ENCODE measurements at regions not wholly inside any gene's neighbourhood (a gene's known extent, or its start where the extent isn't known, plus 50 kb on each side); places are given as distances from the start of the nearest gene placed in this dataset.

DNA sequence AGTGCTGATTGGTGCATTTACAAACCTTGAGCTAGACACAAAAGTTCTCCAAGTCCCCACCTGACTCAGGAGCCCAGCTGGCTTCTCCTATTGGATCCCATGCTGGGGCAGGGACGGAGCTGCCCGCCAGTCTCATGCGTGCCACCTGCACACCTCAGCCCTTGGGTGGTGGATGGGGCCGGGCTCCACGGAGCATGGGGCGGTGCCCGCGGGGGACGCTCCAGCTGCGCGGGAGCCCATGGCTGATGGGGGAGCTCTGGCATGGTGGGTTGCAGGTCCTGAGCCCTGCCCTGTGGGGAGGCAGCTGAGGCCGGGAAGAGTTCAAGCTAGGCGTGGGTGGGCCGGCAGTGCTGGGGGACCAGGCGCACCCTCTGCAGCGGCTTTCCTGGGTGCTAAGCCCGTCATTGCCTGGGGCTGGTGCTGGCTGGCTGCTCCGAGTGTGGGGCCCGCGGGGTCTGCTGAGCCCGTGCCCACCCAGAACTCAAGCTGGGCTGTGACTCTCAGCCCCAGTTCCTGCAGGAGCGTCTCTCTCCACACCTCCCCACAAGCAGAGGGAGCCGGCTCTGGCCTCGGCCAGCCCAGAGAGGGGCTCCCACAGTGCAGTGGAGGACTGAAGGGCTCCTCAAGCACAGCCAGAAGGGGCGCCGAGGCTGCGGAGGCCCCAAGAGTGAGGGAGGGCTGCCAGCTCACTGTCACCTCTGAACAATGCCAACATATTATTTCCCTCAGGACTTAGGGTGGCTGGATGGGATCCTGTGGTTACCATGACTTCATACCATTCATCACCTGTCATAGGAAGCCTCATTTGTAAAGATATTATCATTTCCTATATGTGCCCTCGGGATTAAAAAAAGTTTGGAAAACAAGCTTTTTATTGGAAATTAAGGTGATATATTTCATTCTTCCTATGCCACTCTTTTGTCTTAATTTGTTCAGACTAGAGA lies 688.7 kb downstream of the ETS1 start:
- no peak overlapping the region for H3K4me3 ChIP-seq
- 82 to 91% methylated on average over 1 to 5 of the region's 28 CpGs for WGBS, 2 donors
- intact Hi-C loops (cut with DNase I) = no loop called here
- no peaks in the 10 kb centered on the region for H3K4me1 ChIP-seq
- H3K27ac ChIP-seq = no peak overlapping the region
- H3K27me3 ChIP-seq = no peaks in the 10 kb centered on the region
- H3K36me3 ChIP-seq = no peaks in the 10 kb centered on the region
- peaks cover 0 to 8% (median 7%) of the 10 kb centered on the region in 3 donors for H3K9me3 ChIP-seq
- no peak for DNase-seq
- no peak for TF ChIP-seq POLR2A (IDR thresholded peaks at IDR 0.05)

DNA sequence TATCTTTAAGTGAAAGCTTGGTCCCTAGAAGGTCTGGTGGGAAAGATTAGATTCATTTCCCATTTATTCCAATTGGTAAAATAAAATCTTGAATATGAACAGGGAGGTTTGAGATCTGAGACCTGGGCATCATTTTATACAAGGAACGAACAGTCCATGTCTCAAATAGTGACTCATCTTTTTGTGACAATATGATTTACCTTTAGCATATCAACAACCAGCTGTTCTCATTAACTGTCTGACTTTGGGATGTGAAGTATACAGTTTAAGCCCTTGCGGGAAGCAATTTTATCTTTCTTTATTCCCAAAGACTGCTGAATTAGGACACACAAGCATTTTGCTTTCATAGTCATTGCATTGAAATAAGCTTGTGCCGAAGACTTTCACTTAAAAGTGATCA lies 691.6 kb downstream of the ETS1 start:
- H3K27ac ChIP-seq = no peak overlapping the region
- no peaks in the 10 kb centered on the region for H3K4me1 ChIP-seq
- H3K36me3 ChIP-seq = no peaks in the 10 kb centered on the region
- H3K4me3 ChIP-seq = no peak overlapping the region
- peaks cover 0 to 8% (median 7%) of the 10 kb centered on the region in 3 donors for H3K9me3 ChIP-seq
- intact Hi-C loops (cut with DNase I) = no loop called here
- H3K27me3 ChIP-seq = no peaks in the 10 kb centered on the region
- no peak for TF ChIP-seq POLR2A (IDR thresholded peaks at IDR 0.05)
- TF ChIP-seq, protein P1, sequence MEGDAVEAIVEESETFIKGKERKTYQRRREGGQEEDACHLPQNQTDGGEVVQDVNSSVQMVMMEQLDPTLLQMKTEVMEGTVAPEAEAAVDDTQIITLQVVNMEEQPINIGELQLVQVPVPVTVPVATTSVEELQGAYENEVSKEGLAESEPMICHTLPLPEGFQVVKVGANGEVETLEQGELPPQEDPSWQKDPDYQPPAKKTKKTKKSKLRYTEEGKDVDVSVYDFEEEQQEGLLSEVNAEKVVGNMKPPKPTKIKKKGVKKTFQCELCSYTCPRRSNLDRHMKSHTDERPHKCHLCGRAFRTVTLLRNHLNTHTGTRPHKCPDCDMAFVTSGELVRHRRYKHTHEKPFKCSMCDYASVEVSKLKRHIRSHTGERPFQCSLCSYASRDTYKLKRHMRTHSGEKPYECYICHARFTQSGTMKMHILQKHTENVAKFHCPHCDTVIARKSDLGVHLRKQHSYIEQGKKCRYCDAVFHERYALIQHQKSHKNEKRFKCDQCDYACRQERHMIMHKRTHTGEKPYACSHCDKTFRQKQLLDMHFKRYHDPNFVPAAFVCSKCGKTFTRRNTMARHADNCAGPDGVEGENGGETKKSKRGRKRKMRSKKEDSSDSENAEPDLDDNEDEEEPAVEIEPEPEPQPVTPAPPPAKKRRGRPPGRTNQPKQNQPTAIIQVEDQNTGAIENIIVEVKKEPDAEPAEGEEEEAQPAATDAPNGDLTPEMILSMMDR (IDR thresholded peaks at IDR 0.05) = no peak
- no peak for DNase-seq
- 63 to 68% methylated on average over 3 of the region's 3 CpGs for WGBS, 2 donors

DNA sequence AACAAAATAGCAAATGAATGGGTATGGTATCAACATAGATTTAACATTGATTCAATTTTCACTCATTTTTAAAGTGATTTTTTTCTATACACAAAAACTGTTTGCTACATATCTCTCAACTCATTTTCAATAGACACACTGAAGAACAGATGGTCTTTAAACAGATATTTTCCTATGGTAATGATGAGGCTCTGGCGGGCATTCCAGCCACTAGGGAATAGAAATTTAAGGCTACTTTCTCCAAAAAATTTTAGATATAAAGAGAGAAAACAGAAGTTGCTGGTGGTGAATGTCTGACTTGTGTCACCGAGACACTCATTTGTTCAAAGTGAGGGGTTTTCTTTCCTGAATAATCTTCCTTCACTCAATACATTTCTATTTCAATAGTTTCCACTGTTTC lies 693.0 kb downstream of the ETS1 start:
- Histone ChIP-seq H3K27me3 (no peaks in the 10 kb centered on the region), H3K4me3 (no peak overlapping the region), H3K36me3 (no peaks in the 10 kb centered on the region), H3K9me3 (peaks cover 0 to 8% (median 7%) of the 10 kb centered on the region in 3 donors), H3K4me1 (no peaks in the 10 kb centered on the region), H3K27ac (no peak overlapping the region)
- WGBS, 2 donors = 83 to 84% methylated on average over 2 of the region's 2 CpGs
- TF ChIP-seq, protein P1 (IDR thresholded peaks at IDR 0.05) = no peak
- no peak for TF ChIP-seq POLR2A (IDR thresholded peaks at IDR 0.05)
- intact Hi-C loops (cut with DNase I) = no loop called here
- DNase-seq = no peak

DNA sequence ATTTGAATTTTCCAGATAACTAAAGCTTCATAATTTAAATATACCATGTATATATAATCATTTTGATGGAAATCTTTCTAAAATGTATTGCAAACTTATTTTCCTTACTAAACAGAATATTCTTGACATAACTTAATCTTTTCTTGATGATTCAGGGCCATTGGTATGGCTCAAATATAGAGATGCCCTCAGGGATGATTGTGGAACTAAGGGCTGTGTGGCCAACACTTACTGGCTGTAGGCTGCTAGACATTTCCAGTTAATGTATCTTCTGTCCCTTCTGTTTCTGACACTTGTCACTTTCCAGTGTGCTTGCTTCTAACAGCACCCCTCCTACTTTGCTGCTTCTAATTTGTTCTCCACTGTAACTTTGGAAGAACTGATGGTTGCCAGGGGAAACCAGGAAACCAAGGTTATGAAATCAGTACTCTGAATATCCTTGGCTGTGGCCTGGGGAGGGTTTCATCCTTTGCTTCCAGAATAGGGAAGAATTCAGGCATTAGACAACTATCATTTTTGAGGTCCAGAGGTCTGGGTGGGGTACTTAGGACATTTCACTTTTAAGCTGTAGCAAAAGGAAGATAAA lies 697.2 kb downstream of the ETS1 start:
- intact Hi-C loops (cut with DNase I) = no loop called here
- no peak for DNase-seq
- no peaks in the 10 kb centered on the region for H3K27me3 ChIP-seq
- H3K9me3 ChIP-seq = peaks cover 0 to 8% (median 6%) of the 10 kb centered on the region in 3 donors
- no peak for TF ChIP-seq POLR2A (IDR thresholded peaks at IDR 0.05)
- TF ChIP-seq, protein P1 (IDR thresholded peaks at IDR 0.05) = no peak
- no peak overlapping the region for H3K27ac ChIP-seq
- H3K36me3 ChIP-seq = no peaks in the 10 kb centered on the region
- H3K4me3 ChIP-seq = no peak overlapping the region
- H3K4me1 ChIP-seq = no peaks in the 10 kb centered on the region

DNA sequence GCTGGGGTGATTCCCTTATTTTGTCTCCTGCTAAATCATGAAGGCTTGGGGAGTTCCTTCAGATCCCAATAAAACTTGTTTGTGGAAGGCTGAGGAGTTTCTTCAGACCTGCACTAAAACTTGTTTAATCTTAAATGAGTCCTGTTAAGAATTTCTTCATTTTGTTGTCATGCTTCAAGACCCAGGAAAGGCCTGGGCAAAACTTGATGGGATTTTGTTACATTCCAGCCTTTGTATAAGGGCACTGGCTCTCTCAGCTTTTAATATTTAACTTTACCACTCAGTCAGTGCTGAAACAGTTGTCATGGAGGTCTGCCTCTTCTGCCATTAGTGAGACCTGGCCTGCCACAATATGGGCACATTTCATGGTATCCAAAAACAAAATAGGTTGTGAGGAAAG lies 699.0 kb downstream of the ETS1 start:
- intact Hi-C loops (cut with DNase I) = no loop called here
- H3K27me3 ChIP-seq = no peaks in the 10 kb centered on the region
- DNase-seq = no peak
- H3K4me3 ChIP-seq = no peak overlapping the region
- no peaks in the 10 kb centered on the region for H3K36me3 ChIP-seq
- no peak overlapping the region for H3K27ac ChIP-seq
- TF ChIP-seq, protein P1 (IDR thresholded peaks at IDR 0.05) = no peak
- no peak for TF ChIP-seq POLR2A (IDR thresholded peaks at IDR 0.05)
- H3K9me3 ChIP-seq = peaks cover 0 to 11% (median 8%) of the 10 kb centered on the region in 3 donors
- no peaks in the 10 kb centered on the region for H3K4me1 ChIP-seq
